ENCODE measurements at regions not wholly inside any gene's neighbourhood (a gene's known extent, or its start where the extent isn't known, plus 50 kb on each side); places are given as distances from the start of the nearest gene placed in this dataset.

GRCh38 chr16:6964679-6965078, 368.0 kb upstream of the RBFOX1 start:
- Mint-ChIP-seq H3K36me3 (ENCODE audit: low read depth) (no peaks in the 10 kb centered on the region), H3K4me1 (ENCODE audit: low read depth) (no peaks in the 10 kb centered on the region), H3K9me3 (ENCODE audit: low read depth) (peaks cover 23% of the 10 kb centered on the region), H3K27me3 (ENCODE audit: low read depth) (no peaks in the 10 kb centered on the region), H3K27ac (ENCODE audit: unreplicated experiment) (no peak overlapping the region), H3K4me3 (ENCODE audit: unreplicated experiment) (no peak overlapping the region)
- DNase-seq (ENCODE audit: low spot score): no peak
- no peak for TF ChIP-seq CTCF (IDR thresholded peaks at IDR 0.05)

- H3K27ac Mint-ChIP-seq (ENCODE audit: unreplicated experiment): no peak overlapping the region
- TF ChIP-seq CTCF (IDR thresholded peaks at IDR 0.05): no peak
Observed at GRCh38 chr16:6961704-6962103, 370.9 kb upstream of the RBFOX1 start.

GRCh38 chr16:6958184-6958583, 374.5 kb upstream of the RBFOX1 start:
- Mint-ChIP-seq H3K4me1 (ENCODE audit: low read depth) (no peaks in the 10 kb centered on the region), H3K9me3 (ENCODE audit: low read depth) (peaks cover 20% of the 10 kb centered on the region), H3K4me3 (ENCODE audit: unreplicated experiment) (no peak overlapping the region), H3K36me3 (ENCODE audit: low read depth) (no peaks in the 10 kb centered on the region), H3K27me3 (ENCODE audit: low read depth) (no peaks in the 10 kb centered on the region), H3K27ac (ENCODE audit: unreplicated experiment) (no peak overlapping the region)
- TF ChIP-seq CTCF (IDR thresholded peaks at IDR 0.05): no peak
- no peak for DNase-seq (ENCODE audit: low spot score)

More at GRCh38 chr16:6961704-6962103, 370.9 kb upstream of the RBFOX1 start:
- DNase-seq (ENCODE audit: low spot score): no peak
- H3K4me1 Mint-ChIP-seq (ENCODE audit: low read depth): no peaks in the 10 kb centered on the region
- no peak overlapping the region for H3K4me3 Mint-ChIP-seq (ENCODE audit: unreplicated experiment)
- no peaks in the 10 kb centered on the region for H3K27me3 Mint-ChIP-seq (ENCODE audit: low read depth)
- no peaks in the 10 kb centered on the region for H3K36me3 Mint-ChIP-seq (ENCODE audit: low read depth)
- H3K9me3 Mint-ChIP-seq (ENCODE audit: low read depth): peaks cover 22% of the 10 kb centered on the region

- TF ChIP-seq CTCF (IDR thresholded peaks at IDR 0.05): no peak
- H3K27ac Mint-ChIP-seq (ENCODE audit: unreplicated experiment): no peak overlapping the region
- peaks cover 23% of the 10 kb centered on the region for H3K9me3 Mint-ChIP-seq (ENCODE audit: low read depth)
- H3K36me3 Mint-ChIP-seq (ENCODE audit: low read depth): no peaks in the 10 kb centered on the region
- H3K4me3 Mint-ChIP-seq (ENCODE audit: unreplicated experiment): no peak overlapping the region
- no peaks in the 10 kb centered on the region for H3K27me3 Mint-ChIP-seq (ENCODE audit: low read depth)
- DNase-seq (ENCODE audit: low spot score): no peak
- no peaks in the 10 kb centered on the region for H3K4me1 Mint-ChIP-seq (ENCODE audit: low read depth)
Observed at GRCh38 chr16:6957681-6958080, 375.0 kb upstream of the RBFOX1 start.

- Mint-ChIP-seq H3K27me3 (ENCODE audit: low read depth) (no peaks in the 10 kb centered on the region), H3K4me3 (ENCODE audit: unreplicated experiment) (no peak overlapping the region), H3K9me3 (ENCODE audit: low read depth) (peaks cover 19% of the 10 kb centered on the region), H3K27ac (ENCODE audit: unreplicated experiment) (no peak overlapping the region), H3K36me3 (ENCODE audit: low read depth) (no peaks in the 10 kb centered on the region), H3K4me1 (ENCODE audit: low read depth) (no peaks in the 10 kb centered on the region)
- DNase-seq (ENCODE audit: low spot score): no peak
- no peak for TF ChIP-seq CTCF (IDR thresholded peaks at IDR 0.05)
Observed at GRCh38 chr16:6956511-6956910, 376.1 kb upstream of the RBFOX1 start.

All from chondrocyte (in vitro differentiated cells).